ENCODE measurements at regions not wholly inside any gene's neighbourhood (a gene's known extent, or its start where the extent isn't known, plus 50 kb on each side); places are given as distances from the start of the nearest gene placed in this dataset.

GRCh38 chr18:59086522-59086921 is 53.2 kb upstream of the SEC11C start:
- Histone ChIP-seq H3K4me3 (no peak overlapping the region), H3K9ac (ENCODE audit: low read depth in 2 of 2, low read length in 2 of 2) (no peak overlapping the region), H3K4me1 (no peaks in the 10 kb centered on the region), H3K27ac (no peak overlapping the region), H3K9me3 (no peaks in the 10 kb centered on the region), H3K36me3 (no peaks in the 10 kb centered on the region), H3K27me3 (peaks cover 4% of the 10 kb centered on the region)
- TF ChIP-seq CTCF (IDR thresholded peaks at IDR 0.05): no peak
- no peak for DNase-seq
- intact Hi-C loops (cut with DNase I): no loop called here

- Histone ChIP-seq H3K4me1 (no peaks in the 10 kb centered on the region), H3K9me3 (no peaks in the 10 kb centered on the region), H3K36me3 (no peaks in the 10 kb centered on the region), H3K4me3 (no peak overlapping the region), H3K9ac (ENCODE audit: low read depth in 2 of 2, low read length in 2 of 2) (no peak overlapping the region), H3K27me3 (peaks cover 4% of the 10 kb centered on the region), H3K27ac (no peak overlapping the region)
- TF ChIP-seq CTCF (IDR thresholded peaks at IDR 0.05): no peak
- DNase-seq: no peak
- intact Hi-C loops (cut with DNase I): no loop called here
Observed at GRCh38 chr18:59087391-59087790, 52.3 kb upstream of the SEC11C start.

Data from colonic mucosa (tissue), 4 donors.